Upper lobe of left lung (tissue), 4 donors: ENCODE measurements at regions not wholly inside any gene's neighbourhood (a gene's known extent, or its start where the extent isn't known, plus 50 kb on each side); places are given as distances from the start of the nearest gene placed in this dataset.

Experiments used
- POLR2A ChIP-seq, 4 donors: fragments of 450-650 bp; IDR thresholded peaks; one replicate each; pipeline ENCODE4 v1.5.1; 2016 to 2017; ENCODE audit warnings: antibody characterized with exemption in 4 of 4, mild to moderate bottlenecking in 2 of 4
- POLR2AphosphoS5 ChIP-seq, 2 donors: sonication (generic); formaldehyde crosslinking; IDR thresholded peaks; one replicate each; pipeline ENCODE4 v1.5.1; 2017; ENCODE audit warnings: antibody characterized with exemption in 2 of 2
- TF ChIP-seq, protein P1 (sequence below), 6 experiments: fragments of 450-650 bp in 4 of 6; fragments of 200-600 bp in 2 of 6; sonication (generic) in 2 of 6; IDR thresholded peaks; one replicate each; pipeline ENCODE4 v1.5.1; 2016 to 2019; ENCODE audit warnings: antibody characterized with exemption in 6 of 6

DNA sequence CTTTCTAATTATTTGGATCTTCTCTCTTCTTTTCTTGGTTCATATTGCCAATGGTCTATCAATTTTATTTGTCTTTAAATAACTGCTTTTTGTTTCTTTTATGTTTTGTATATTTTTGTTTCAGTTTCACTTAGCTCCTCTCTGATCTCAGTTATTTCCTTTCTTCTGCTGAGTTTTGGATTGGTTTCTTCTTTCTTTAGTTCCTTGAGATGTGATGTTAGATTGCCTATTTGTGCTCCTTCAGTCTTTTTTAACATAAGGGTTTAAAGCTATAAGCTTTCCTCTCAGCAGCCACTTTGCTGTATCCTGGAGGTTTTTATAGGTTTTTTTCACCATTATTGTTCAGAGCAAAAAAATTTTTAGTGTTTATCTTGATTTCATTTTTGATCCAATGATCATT is 351.6 kb downstream of the KDM5D start:
- TF ChIP-seq, protein P1, sequence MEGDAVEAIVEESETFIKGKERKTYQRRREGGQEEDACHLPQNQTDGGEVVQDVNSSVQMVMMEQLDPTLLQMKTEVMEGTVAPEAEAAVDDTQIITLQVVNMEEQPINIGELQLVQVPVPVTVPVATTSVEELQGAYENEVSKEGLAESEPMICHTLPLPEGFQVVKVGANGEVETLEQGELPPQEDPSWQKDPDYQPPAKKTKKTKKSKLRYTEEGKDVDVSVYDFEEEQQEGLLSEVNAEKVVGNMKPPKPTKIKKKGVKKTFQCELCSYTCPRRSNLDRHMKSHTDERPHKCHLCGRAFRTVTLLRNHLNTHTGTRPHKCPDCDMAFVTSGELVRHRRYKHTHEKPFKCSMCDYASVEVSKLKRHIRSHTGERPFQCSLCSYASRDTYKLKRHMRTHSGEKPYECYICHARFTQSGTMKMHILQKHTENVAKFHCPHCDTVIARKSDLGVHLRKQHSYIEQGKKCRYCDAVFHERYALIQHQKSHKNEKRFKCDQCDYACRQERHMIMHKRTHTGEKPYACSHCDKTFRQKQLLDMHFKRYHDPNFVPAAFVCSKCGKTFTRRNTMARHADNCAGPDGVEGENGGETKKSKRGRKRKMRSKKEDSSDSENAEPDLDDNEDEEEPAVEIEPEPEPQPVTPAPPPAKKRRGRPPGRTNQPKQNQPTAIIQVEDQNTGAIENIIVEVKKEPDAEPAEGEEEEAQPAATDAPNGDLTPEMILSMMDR (IDR thresholded peaks at IDR 0.05), result no peak
- TF ChIP-seq POLR2A (IDR thresholded peaks at IDR 0.05) (no peak), POLR2AphosphoS5 (IDR thresholded peaks at IDR 0.05) (no peak)
